Activated B cell treated with CpG ODN at 0.5 μM for 24 hours (primary cell): ENCODE measurements at regions not wholly inside any gene's neighbourhood (a gene's known extent, or its start where the extent isn't known, plus 50 kb on each side); places are given as distances from the start of the nearest gene placed in this dataset.
"Not testable (repeated sequence)": the region's sequence is repeated elsewhere in the genome, so short reads cannot be mapped to it uniquely, and the experiment has no call there.

Experiments used
- ATAC-seq: fragments of 200-7000 bp; cut with Tn5 transposase; one replicate; pipeline ENCODE4 v1.10.0; 2021; ENCODE audit warnings: low read depth, mild to moderate bottlenecking, moderate library complexity
- CTCF ChIA-PET: fragments of 350-600 bp; sonication (Branson Sonifier 250); formaldehyde crosslinking; loops from one replicate; lab custom pipeline; 2021; ENCODE audit warnings: antibody characterized with exemption; lab: Charles Lee
- POLR2A ChIA-PET: fragments of 350-600 bp; sonication (Branson Sonifier 250); formaldehyde crosslinking; loops from one replicate; lab custom pipeline; 2021; ENCODE audit warnings: antibody characterized with exemption; lab: Charles Lee
- DNase-seq: peaks from one replicate; pipeline ENCODE4 v3.0.0; 2022
- H3K27ac Mint-ChIP-seq: one replicate; pipeline ENCODE4 v1.8.0; 2020; ENCODE audit warnings: mixed read lengths
- H3K27me3 Mint-ChIP-seq: one replicate; pipeline ENCODE4 v1.8.0; 2021; ENCODE audit warnings: mixed read lengths
- H3K36me3 Mint-ChIP-seq: one replicate; pipeline ENCODE4 v1.8.0; 2021; ENCODE audit warnings: low read depth, mixed read lengths
- H3K4me1 Mint-ChIP-seq: one replicate; pipeline ENCODE4 v1.8.0; 2021; ENCODE audit warnings: mixed read lengths
- H3K4me3 Mint-ChIP-seq: one replicate; pipeline ENCODE4 v1.8.0; 2020; ENCODE audit warnings: mild to moderate bottlenecking, mixed read lengths
- H3K9me3 Mint-ChIP-seq: one replicate; pipeline ENCODE4 v1.8.0; 2020; ENCODE audit warnings: mixed read lengths
- intact Hi-C: fragments of 100-400 bp; cut with micrococcal nuclease; formaldehyde crosslinking; loops from one replicate; pipeline ENCODE4 v1.15.1; 2024
- TF ChIP-seq, protein P1 (sequence below): fragments of 200-600 bp; IDR thresholded peaks from one replicate; pipeline ENCODE4 v1.8.0; 2022; ENCODE audit warnings: antibody characterized with exemption, mild to moderate bottlenecking

DNA sequence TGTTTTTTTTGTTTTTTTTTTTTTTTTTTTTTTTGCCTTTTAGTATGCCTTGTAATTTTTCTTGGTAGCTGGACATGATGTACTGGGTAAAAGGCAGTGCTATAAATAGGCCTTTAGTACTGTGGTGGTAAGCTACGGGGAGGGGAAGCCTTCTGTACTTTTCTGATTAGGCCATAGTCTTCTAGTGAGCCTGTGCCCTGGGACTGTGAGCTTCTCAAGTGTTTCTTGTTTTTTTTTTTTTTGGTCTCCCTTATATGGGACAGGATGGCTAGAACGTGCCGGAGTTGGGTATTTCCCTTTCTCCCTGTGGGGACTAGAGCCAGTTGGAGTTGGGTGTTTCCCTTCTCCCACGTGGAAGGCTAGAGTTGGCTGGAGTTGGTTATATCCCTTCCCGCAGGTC, 59.4 kb upstream of the PRELID3B start:
- Mint-ChIP-seq H3K36me3 (no peaks in the 10 kb centered on the region), H3K4me1 (peaks cover 13% of the 10 kb centered on the region), H3K9me3 (no peaks in the 10 kb centered on the region), H3K27me3 (no peaks in the 10 kb centered on the region), H3K27ac (no peak overlapping the region), H3K4me3 (no peak overlapping the region)
- DNase-seq (no peak), ATAC-seq (no peak)
- TF ChIP-seq, protein P1, sequence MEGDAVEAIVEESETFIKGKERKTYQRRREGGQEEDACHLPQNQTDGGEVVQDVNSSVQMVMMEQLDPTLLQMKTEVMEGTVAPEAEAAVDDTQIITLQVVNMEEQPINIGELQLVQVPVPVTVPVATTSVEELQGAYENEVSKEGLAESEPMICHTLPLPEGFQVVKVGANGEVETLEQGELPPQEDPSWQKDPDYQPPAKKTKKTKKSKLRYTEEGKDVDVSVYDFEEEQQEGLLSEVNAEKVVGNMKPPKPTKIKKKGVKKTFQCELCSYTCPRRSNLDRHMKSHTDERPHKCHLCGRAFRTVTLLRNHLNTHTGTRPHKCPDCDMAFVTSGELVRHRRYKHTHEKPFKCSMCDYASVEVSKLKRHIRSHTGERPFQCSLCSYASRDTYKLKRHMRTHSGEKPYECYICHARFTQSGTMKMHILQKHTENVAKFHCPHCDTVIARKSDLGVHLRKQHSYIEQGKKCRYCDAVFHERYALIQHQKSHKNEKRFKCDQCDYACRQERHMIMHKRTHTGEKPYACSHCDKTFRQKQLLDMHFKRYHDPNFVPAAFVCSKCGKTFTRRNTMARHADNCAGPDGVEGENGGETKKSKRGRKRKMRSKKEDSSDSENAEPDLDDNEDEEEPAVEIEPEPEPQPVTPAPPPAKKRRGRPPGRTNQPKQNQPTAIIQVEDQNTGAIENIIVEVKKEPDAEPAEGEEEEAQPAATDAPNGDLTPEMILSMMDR, result no peak
- intact Hi-C loops, result no loop called here
- ChIA-PET POLR2A (no interaction called here), CTCF (interaction anchor here (0.9 to 2.1 kb wide), 3 partner anchors 14 to 106 kb away, joined by 3 to 8 read pairs (median 4); no protein-coding TSS in a partner anchor)

DNA sequence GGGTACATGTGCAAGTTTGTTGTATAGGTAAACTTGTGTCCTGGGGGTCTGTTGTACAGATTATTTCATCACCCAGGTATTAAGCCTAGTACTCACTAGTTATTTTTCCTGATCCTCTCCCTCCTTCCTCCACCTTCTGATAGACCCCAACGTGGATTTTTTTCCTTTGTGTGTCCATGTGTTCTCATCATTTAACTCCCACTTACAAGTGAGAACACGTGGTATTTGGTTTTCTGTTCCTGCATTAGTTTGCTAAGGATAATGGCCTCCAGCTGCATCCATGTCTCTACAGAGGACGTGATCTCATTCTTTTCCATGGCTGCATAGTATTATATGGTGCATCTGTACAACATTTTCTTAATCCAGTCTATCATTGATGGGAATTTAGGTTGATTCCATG, 57.3 kb upstream of the PRELID3B start:
- H3K9me3 Mint-ChIP-seq, ATAC-seq, H3K4me3 Mint-ChIP-seq, POLR2A ChIA-PET, H3K27ac Mint-ChIP-seq, H3K36me3 Mint-ChIP-seq, DNase-seq, CTCF ChIA-PET, H3K27me3 Mint-ChIP-seq, intact Hi-C loops: not testable (repeated sequence)
- H3K4me1 Mint-ChIP-seq, result peaks cover 13% of the 10 kb centered on the region

DNA sequence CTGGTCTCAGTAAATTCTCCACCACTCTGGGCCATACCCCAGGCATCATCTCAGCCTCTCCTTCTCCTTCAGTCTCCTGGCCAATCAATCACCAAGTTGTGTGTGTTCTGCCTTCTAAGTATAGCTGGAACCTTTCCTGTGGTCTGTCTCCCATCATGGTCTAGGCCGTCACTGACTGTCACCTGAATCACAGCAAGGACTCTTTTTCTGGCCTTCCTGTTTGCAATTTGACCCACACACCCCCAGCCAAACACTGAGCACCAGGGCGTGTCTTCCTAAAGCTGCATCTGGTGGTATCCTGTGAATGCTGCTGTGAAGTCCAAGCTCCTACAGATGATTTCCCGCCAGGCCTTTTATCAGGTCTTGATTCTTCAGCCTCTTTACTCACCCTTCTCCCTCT, 52.6 kb upstream of the PRELID3B start:
- Mint-ChIP-seq H3K4me3 (no peak overlapping the region), H3K36me3 (no peaks in the 10 kb centered on the region), H3K27me3 (peaks cover 1% of the 10 kb centered on the region), H3K27ac (no peak overlapping the region), H3K9me3 (no peaks in the 10 kb centered on the region), H3K4me1 (no peaks in the 10 kb centered on the region)
- DNase-seq (no peak), ATAC-seq (no peak)
- intact Hi-C loops, result no loop called here
- TF ChIP-seq, protein P1, result no peak
- CTCF ChIA-PET, result interaction anchor here (0.9 to 5.7 kb wide), 2 partner anchors 82 to 113 kb away, joined by 3 to 35 read pairs; no protein-coding TSS in a partner anchor
- POLR2A ChIA-PET, result no interaction called here

DNA sequence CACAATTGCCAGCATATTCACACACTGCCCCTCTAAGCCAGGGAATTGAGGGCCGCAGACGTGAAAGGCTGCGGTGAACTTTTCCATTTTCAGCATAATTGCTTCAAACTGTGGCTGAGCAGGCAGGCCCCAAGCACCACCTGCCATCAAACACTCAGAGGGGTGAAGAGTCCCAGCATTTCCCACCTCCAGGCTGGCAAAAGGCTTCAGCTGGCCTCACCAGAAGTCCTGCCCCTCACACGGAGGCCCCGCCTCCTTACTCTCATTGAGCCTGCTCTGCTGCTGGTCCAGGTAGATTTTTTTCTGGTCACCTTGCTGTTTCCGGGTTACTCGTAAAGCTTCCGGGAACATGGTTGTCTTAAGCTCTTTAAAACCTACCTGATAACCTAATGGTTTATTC, 52.0 kb upstream of the PRELID3B start:
- no peaks in the 10 kb centered on the region for H3K4me1 Mint-ChIP-seq
- H3K9me3 Mint-ChIP-seq, result no peaks in the 10 kb centered on the region
- ChIA-PET POLR2A (interaction anchor here (0.7 kb wide), 1 partner anchor 69 kb away, joined by 3 read pairs; the partner anchor contains the start of gene ZNF831), CTCF (interaction anchor here (0.9 to 5.7 kb wide), 2 partner anchors 83 to 113 kb away, joined by 3 to 35 read pairs; no protein-coding TSS in a partner anchor)
- intact Hi-C loops, result no loop called here
- ATAC-seq (no peak), DNase-seq (no peak)
- TF ChIP-seq, protein P1, result no peak
- H3K27me3 Mint-ChIP-seq, result peaks cover 1% of the 10 kb centered on the region
- H3K27ac Mint-ChIP-seq, result no peak overlapping the region
- H3K4me3 Mint-ChIP-seq, result no peak overlapping the region
- H3K36me3 Mint-ChIP-seq, result no peaks in the 10 kb centered on the region
